A673 (cell line): ENCODE measurements at regions not wholly inside any gene's neighbourhood (a gene's known extent, or its start where the extent isn't known, plus 50 kb on each side); places are given as distances from the start of the nearest gene placed in this dataset.

Experiments
- EZH2 ChIP-seq: fragments of 200-600 bp; sonication (generic); IDR thresholded peaks from 2 replicates; pipeline ENCODE4 v1.6.1; 2017; ENCODE audit warnings: borderline replicate concordance, low read depth, mild to moderate bottlenecking, mixed read lengths, antibody characterized with exemption, low read length; ENCODE audit not compliant: poor library complexity, severe bottlenecking
- TF ChIP-seq, protein P1 (sequence below): fragments of 300-800, 200-600 bp; sonication (generic); conservative IDR thresholded peaks from 2 replicates; pipeline ENCODE4 v1.5.1; 2017; ENCODE audit warnings: low read depth, mild to moderate bottlenecking, antibody characterized with exemption, low read length, moderate library complexity, mixed read lengths

GRCh38 chr5:61907995-61908394, 398.0 kb upstream of the KIF2A start:
- TF ChIP-seq, protein P1, sequence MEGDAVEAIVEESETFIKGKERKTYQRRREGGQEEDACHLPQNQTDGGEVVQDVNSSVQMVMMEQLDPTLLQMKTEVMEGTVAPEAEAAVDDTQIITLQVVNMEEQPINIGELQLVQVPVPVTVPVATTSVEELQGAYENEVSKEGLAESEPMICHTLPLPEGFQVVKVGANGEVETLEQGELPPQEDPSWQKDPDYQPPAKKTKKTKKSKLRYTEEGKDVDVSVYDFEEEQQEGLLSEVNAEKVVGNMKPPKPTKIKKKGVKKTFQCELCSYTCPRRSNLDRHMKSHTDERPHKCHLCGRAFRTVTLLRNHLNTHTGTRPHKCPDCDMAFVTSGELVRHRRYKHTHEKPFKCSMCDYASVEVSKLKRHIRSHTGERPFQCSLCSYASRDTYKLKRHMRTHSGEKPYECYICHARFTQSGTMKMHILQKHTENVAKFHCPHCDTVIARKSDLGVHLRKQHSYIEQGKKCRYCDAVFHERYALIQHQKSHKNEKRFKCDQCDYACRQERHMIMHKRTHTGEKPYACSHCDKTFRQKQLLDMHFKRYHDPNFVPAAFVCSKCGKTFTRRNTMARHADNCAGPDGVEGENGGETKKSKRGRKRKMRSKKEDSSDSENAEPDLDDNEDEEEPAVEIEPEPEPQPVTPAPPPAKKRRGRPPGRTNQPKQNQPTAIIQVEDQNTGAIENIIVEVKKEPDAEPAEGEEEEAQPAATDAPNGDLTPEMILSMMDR = no peak
- no peak for TF ChIP-seq EZH2
